ENCODE measurements at regions not wholly inside any gene's neighbourhood (a gene's known extent, or its start where the extent isn't known, plus 50 kb on each side); places are given as distances from the start of the nearest gene placed in this dataset.

- no peaks in the 10 kb centered on the region for H3K4me1 Mint-ChIP-seq (ENCODE audit: low read depth, unreplicated experiment)
- intact Hi-C loops (cut with micrococcal nuclease; ENCODE audit: unreplicated experiment) = loop anchor here (5.0 kb wide), 1 partner anchor 64 kb away; no protein-coding TSS in a partner anchor
- Histone ChIP-seq H3K4me3 (ENCODE audit: low read depth, low read length) (no peak overlapping the region), H3K4me1 (no peaks in the 10 kb centered on the region), H3K9me3 (no peaks in the 10 kb centered on the region), H3K27me3 (replicated peaks; ENCODE audit: control insufficient read depth, insufficient read depth, low read length) (no peaks in the 10 kb centered on the region), H3K36me3 (ENCODE audit: control insufficient read depth, insufficient read depth, low read length) (no peaks in the 10 kb centered on the region)
- no peaks in the 10 kb centered on the region for H3K9me3 Mint-ChIP-seq (ENCODE audit: unreplicated experiment)
- H3K36me3 Mint-ChIP-seq (ENCODE audit: insufficient read depth, unreplicated experiment) = no peaks in the 10 kb centered on the region
- no TSS peak for BruUV-seq (replicated peaks)
- TF ChIP-seq, protein P1, sequence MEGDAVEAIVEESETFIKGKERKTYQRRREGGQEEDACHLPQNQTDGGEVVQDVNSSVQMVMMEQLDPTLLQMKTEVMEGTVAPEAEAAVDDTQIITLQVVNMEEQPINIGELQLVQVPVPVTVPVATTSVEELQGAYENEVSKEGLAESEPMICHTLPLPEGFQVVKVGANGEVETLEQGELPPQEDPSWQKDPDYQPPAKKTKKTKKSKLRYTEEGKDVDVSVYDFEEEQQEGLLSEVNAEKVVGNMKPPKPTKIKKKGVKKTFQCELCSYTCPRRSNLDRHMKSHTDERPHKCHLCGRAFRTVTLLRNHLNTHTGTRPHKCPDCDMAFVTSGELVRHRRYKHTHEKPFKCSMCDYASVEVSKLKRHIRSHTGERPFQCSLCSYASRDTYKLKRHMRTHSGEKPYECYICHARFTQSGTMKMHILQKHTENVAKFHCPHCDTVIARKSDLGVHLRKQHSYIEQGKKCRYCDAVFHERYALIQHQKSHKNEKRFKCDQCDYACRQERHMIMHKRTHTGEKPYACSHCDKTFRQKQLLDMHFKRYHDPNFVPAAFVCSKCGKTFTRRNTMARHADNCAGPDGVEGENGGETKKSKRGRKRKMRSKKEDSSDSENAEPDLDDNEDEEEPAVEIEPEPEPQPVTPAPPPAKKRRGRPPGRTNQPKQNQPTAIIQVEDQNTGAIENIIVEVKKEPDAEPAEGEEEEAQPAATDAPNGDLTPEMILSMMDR (IDR thresholded peaks at IDR 0.05; ENCODE audit: insufficient read depth in 1 of 2, low read depth in 1 of 2, low read length in 1 of 2, severe bottlenecking in 1 of 2, unreplicated experiment in 1 of 2) = no peak
- H3K27ac Mint-ChIP-seq (ENCODE audit: unreplicated experiment) = no peak overlapping the region
- no peak overlapping the region for H3K4me3 Mint-ChIP-seq (ENCODE audit: unreplicated experiment)
- CTCF ChIA-PET = interaction anchor here (0.6 kb wide), 1 partner anchor 64 kb away, joined by 3 read pairs; no protein-coding TSS in a partner anchor
- DNase-seq = no peak
- H3K27me3 Mint-ChIP-seq (ENCODE audit: insufficient read depth, unreplicated experiment) = peaks cover 9% of the 10 kb centered on the region
- POLR2A ChIA-PET = no interaction called here
These were observed 59.1 kb upstream of the DCN start for GRCh38 chr12:91241756-91242155.

GRCh38 chr12:91240386-91241095, 57.9 kb upstream of the DCN start:
- ChIA-PET POLR2A (no interaction called here), CTCF (no interaction called here)
- no peaks in the 10 kb centered on the region for H3K36me3 Mint-ChIP-seq (ENCODE audit: insufficient read depth, unreplicated experiment)
- no peaks in the 10 kb centered on the region for H3K4me1 Mint-ChIP-seq (ENCODE audit: low read depth, unreplicated experiment)
- TF ChIP-seq, protein P1 (IDR thresholded peaks at IDR 0.05; ENCODE audit: insufficient read depth in 1 of 2, low read depth in 1 of 2, low read length in 1 of 2, severe bottlenecking in 1 of 2, unreplicated experiment in 1 of 2) = no peak
- intact Hi-C loops (cut with micrococcal nuclease; ENCODE audit: unreplicated experiment) = loop anchor here (5.0 kb wide), 1 partner anchor 63 kb away; no protein-coding TSS in a partner anchor
- no peaks in the 10 kb centered on the region for H3K4me1 ChIP-seq
- no peaks in the 10 kb centered on the region for H3K27me3 ChIP-seq (replicated peaks; ENCODE audit: control insufficient read depth, insufficient read depth, low read length)
- H3K9me3 ChIP-seq = no peaks in the 10 kb centered on the region
- H3K27me3 Mint-ChIP-seq (ENCODE audit: insufficient read depth, unreplicated experiment) = peaks cover 9% of the 10 kb centered on the region
- no peak for DNase-seq
- H3K4me3 Mint-ChIP-seq (ENCODE audit: unreplicated experiment) = no peak overlapping the region
- H3K9me3 Mint-ChIP-seq (ENCODE audit: unreplicated experiment) = no peaks in the 10 kb centered on the region
- no peak overlapping the region for H3K4me3 ChIP-seq (ENCODE audit: low read depth, low read length)
- no peaks in the 10 kb centered on the region for H3K36me3 ChIP-seq (ENCODE audit: control insufficient read depth, insufficient read depth, low read length)
- no peak overlapping the region for H3K27ac Mint-ChIP-seq (ENCODE audit: unreplicated experiment)
- no TSS peak for BruUV-seq (replicated peaks)

DNA sequence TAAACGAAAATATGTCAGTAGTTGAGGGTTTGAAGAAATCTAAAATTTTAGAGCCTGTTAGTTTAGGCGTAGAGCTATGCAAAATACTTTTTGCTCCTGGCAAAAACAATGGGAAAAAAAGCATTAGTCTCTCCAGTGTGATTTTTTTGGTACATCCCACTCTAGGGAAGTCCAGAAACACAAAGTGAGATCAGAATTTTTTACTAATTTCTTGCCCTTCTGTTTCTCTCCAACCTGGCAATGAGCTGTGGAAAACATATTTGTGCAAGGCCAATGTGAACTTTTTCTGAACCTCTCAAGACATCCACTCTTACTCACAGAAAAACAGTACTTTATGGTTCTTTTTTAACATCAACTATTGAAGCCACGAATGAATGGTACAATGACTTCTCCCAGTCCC, 56.9 kb upstream of the DCN start:
- H3K4me3 ChIP-seq (ENCODE audit: low read depth, low read length) = no peak overlapping the region
- Mint-ChIP-seq H3K36me3 (ENCODE audit: insufficient read depth, unreplicated experiment) (no peaks in the 10 kb centered on the region), H3K27ac (ENCODE audit: unreplicated experiment) (no peak overlapping the region), H3K27me3 (ENCODE audit: insufficient read depth, unreplicated experiment) (peaks cover 6% of the 10 kb centered on the region), H3K4me1 (ENCODE audit: low read depth, unreplicated experiment) (no peaks in the 10 kb centered on the region), H3K4me3 (ENCODE audit: unreplicated experiment) (no peak overlapping the region), H3K9me3 (ENCODE audit: unreplicated experiment) (no peaks in the 10 kb centered on the region)
- H3K4me1 ChIP-seq = no peaks in the 10 kb centered on the region
- TF ChIP-seq, protein P1 (IDR thresholded peaks at IDR 0.05; ENCODE audit: insufficient read depth in 1 of 2, low read depth in 1 of 2, low read length in 1 of 2, severe bottlenecking in 1 of 2, unreplicated experiment in 1 of 2) = no peak
- ChIA-PET CTCF (no interaction called here), POLR2A (no interaction called here)
- no peaks in the 10 kb centered on the region for H3K27me3 ChIP-seq (replicated peaks; ENCODE audit: control insufficient read depth, insufficient read depth, low read length)
- H3K36me3 ChIP-seq (ENCODE audit: control insufficient read depth, insufficient read depth, low read length) = no peaks in the 10 kb centered on the region
- intact Hi-C loops (cut with micrococcal nuclease; ENCODE audit: unreplicated experiment) = no loop called here
- H3K9me3 ChIP-seq = no peaks in the 10 kb centered on the region
- no peak for DNase-seq
- BruUV-seq (replicated peaks) = no TSS peak
